Neural progenitor cell (in vitro differentiated cells): ENCODE measurements at regions not wholly inside any gene's neighbourhood (a gene's known extent, or its start where the extent isn't known, plus 50 kb on each side); places are given as distances from the start of the nearest gene placed in this dataset.

Experiments used
- DNase-seq: peaks from one replicate; pipeline ENCODE4 v3.0.0-alpha.2; 2016; ENCODE audit warnings: low spot score
- H2AFZ ChIP-seq: fragments of 200-600 bp; sonication (generic); replicated peaks from 2 replicates; pipeline ENCODE4 v1.6.1; 2016; ENCODE audit warnings: antibody characterized with exemption
- H3F3A ChIP-seq: fragments of 200-600 bp; sonication (generic); 2 replicates; pipeline ENCODE4 v1.6.1; 2016; ENCODE audit warnings: antibody characterized with exemption, low read depth
- H3K27ac ChIP-seq: fragments of 200-600 bp; sonication (generic); 2 replicates; pipeline ENCODE4 v1.5.1; 2016; ENCODE audit warnings: mild to moderate bottlenecking
- H3K27me3 ChIP-seq: fragments of 200-600 bp; sonication (generic); 2 replicates; pipeline ENCODE4 v1.6.1; 2016; ENCODE audit warnings: mild to moderate bottlenecking, moderate library complexity
- H3K36me3 ChIP-seq: fragments of 200-600 bp; sonication (generic); 2 replicates; pipeline ENCODE4 v1.5.1; 2016
- H3K4me1 ChIP-seq: fragments of 200-600 bp; sonication (generic); 2 replicates; pipeline ENCODE4 v1.6.1; 2016; ENCODE audit warnings: mixed run types
- H3K4me2 ChIP-seq: fragments of 200-600 bp; sonication (generic); 2 replicates; pipeline ENCODE4 v1.6.1; 2016
- H3K4me3 ChIP-seq: fragments of 200-600 bp; sonication (generic); 2 replicates; pipeline ENCODE4 v1.5.1; 2016
- H3K79me2 ChIP-seq: fragments of 200-600 bp; sonication (generic); 2 replicates; pipeline ENCODE4 v1.6.1; 2016; ENCODE audit warnings: low read depth
- H3K9ac ChIP-seq: fragments of 200-600 bp; sonication (generic); 2 replicates; pipeline ENCODE4 v1.6.1; 2016
- H3K9me3 ChIP-seq: fragments of 200-600 bp; sonication (generic); 2 replicates; pipeline ENCODE4 v1.5.1; 2016; ENCODE audit warnings: low read depth
- H4K20me1 ChIP-seq: fragments of 200-600 bp; sonication (generic); 2 replicates; pipeline ENCODE4 v1.6.1; 2016; ENCODE audit warnings: low read depth
- H3K27ac Mint-ChIP-seq: 3 replicates; pipeline ENCODE4 v1.8.0; 2021; ENCODE audit warnings: mixed read lengths
- H3K27me3 Mint-ChIP-seq: 2 replicates; pipeline ENCODE4 v1.8.0; 2022; ENCODE audit warnings: low read depth, mild to moderate bottlenecking, inconsistent platforms, moderate library complexity, mixed read lengths; ENCODE audit not compliant: insufficient read depth
- H3K36me3 Mint-ChIP-seq: 3 replicates; pipeline ENCODE4 v1.8.0; 2021; ENCODE audit warnings: mixed read lengths
- H3K4me1 Mint-ChIP-seq: 3 replicates; pipeline ENCODE4 v1.8.0; 2021; ENCODE audit warnings: mixed read lengths
- H3K4me3 Mint-ChIP-seq: 3 replicates; pipeline ENCODE4 v1.8.0; 2021; ENCODE audit warnings: mild to moderate bottlenecking, moderate library complexity, mixed read lengths
- H3K9me3 Mint-ChIP-seq: 3 replicates; pipeline ENCODE4 v1.8.0; 2020; ENCODE audit warnings: mixed read lengths
- CTCF ChIP-seq: fragments of 200-600 bp; sonication (generic); IDR thresholded peaks from 2 replicates; pipeline ENCODE4 v1.5.1; 2017; ENCODE audit warnings: antibody characterized with exemption, mild to moderate bottlenecking
- EZH2 ChIP-seq: fragments of 200-600 bp; sonication (generic); IDR thresholded peaks from 2 replicates; pipeline ENCODE4 v1.6.1; 2017; ENCODE audit warnings: antibody characterized with exemption, mild to moderate bottlenecking, moderate library complexity
- EZH2phosphoT487 ChIP-seq: fragments of 200-600 bp; sonication (generic); IDR thresholded peaks from 2 replicates; pipeline ENCODE4 v1.6.1; 2017; ENCODE audit warnings: antibody characterized with exemption

GRCh38 chr14:55771242-55771981 is 191.4 kb downstream of the KTN1 start:
- H3K4me3 Mint-ChIP-seq, result no peak overlapping the region
- Histone ChIP-seq H3K79me2 (no peaks in the 10 kb centered on the region), H4K20me1 (no peaks in the 10 kb centered on the region), H3K9ac (no peak overlapping the region), H3K4me3 (no peak overlapping the region), H3K27ac (no peak overlapping the region), H3K9me3 (no peaks in the 10 kb centered on the region), H3K36me3 (no peaks in the 10 kb centered on the region), H2AFZ (no peak overlapping the region), H3K27me3 (no peaks in the 10 kb centered on the region), H3K4me1 (peaks cover 10% of the 10 kb centered on the region), H3K4me2 (no peak overlapping the region), H3F3A (no peaks in the 10 kb centered on the region)
- no peak for DNase-seq
- H3K36me3 Mint-ChIP-seq, result no peaks in the 10 kb centered on the region
- peaks cover 22% of the 10 kb centered on the region for H3K4me1 Mint-ChIP-seq
- no peak overlapping the region for H3K27ac Mint-ChIP-seq
- peaks cover under 1% of the 10 kb centered on the region for H3K27me3 Mint-ChIP-seq
- peaks cover 6% of the 10 kb centered on the region for H3K9me3 Mint-ChIP-seq
- TF ChIP-seq CTCF (no peak), EZH2phosphoT487 (no peak), EZH2 (no peak)

- no peaks in the 10 kb centered on the region for H3K27me3 ChIP-seq
- peaks cover 10% of the 10 kb centered on the region for H3K4me1 ChIP-seq
- no peak for TF ChIP-seq EZH2phosphoT487
- TF ChIP-seq EZH2, result no peak
- no peak for TF ChIP-seq CTCF
- H2AFZ ChIP-seq, result no peak overlapping the region
- no peak for DNase-seq
- H3K4me3 ChIP-seq, result no peak overlapping the region
- H3K4me2 ChIP-seq, result no peak overlapping the region
- no peak overlapping the region for H3K27ac ChIP-seq
- no peaks in the 10 kb centered on the region for H3K27me3 Mint-ChIP-seq
- no peaks in the 10 kb centered on the region for H3K9me3 ChIP-seq
- no peak overlapping the region for H3K4me3 Mint-ChIP-seq
- H3K36me3 ChIP-seq, result no peaks in the 10 kb centered on the region
- H3F3A ChIP-seq, result no peaks in the 10 kb centered on the region
- H3K27ac Mint-ChIP-seq, result no peak overlapping the region
- no peaks in the 10 kb centered on the region for H3K79me2 ChIP-seq
- H3K9me3 Mint-ChIP-seq, result peaks cover 6% of the 10 kb centered on the region
- no peaks in the 10 kb centered on the region for H4K20me1 ChIP-seq
- H3K36me3 Mint-ChIP-seq, result no peaks in the 10 kb centered on the region
- peaks cover 22% of the 10 kb centered on the region for H3K4me1 Mint-ChIP-seq
- no peak overlapping the region for H3K9ac ChIP-seq
Measured at GRCh38 chr14:55772486-55772885, 192.5 kb downstream of the KTN1 start.

- no peaks in the 10 kb centered on the region for H3K36me3 ChIP-seq
- no peak overlapping the region for H3K4me3 Mint-ChIP-seq
Measured at GRCh38 chr14:55773312-55773711, 193.3 kb downstream of the KTN1 start.

More at GRCh38 chr14:55773312-55773711, 193.3 kb downstream of the KTN1 start:
- peaks cover under 1% of the 10 kb centered on the region for H3K9me3 Mint-ChIP-seq
- H3F3A ChIP-seq, result no peaks in the 10 kb centered on the region
- no peaks in the 10 kb centered on the region for H3K79me2 ChIP-seq
- H3K27me3 ChIP-seq, result no peaks in the 10 kb centered on the region
- TF ChIP-seq CTCF, result no peak
- TF ChIP-seq EZH2, result no peak
- no peak for TF ChIP-seq EZH2phosphoT487
- no peak overlapping the region for H2AFZ ChIP-seq
- no peak overlapping the region for H3K27ac ChIP-seq
- no peaks in the 10 kb centered on the region for H3K9me3 ChIP-seq
- H3K27me3 Mint-ChIP-seq, result no peaks in the 10 kb centered on the region
- H3K4me1 Mint-ChIP-seq, result peaks cover 22% of the 10 kb centered on the region
- H3K4me3 ChIP-seq, result no peak overlapping the region
- H3K27ac Mint-ChIP-seq, result no peak overlapping the region
- no peaks in the 10 kb centered on the region for H4K20me1 ChIP-seq
- no peaks in the 10 kb centered on the region for H3K36me3 Mint-ChIP-seq
- H3K4me2 ChIP-seq, result no peak overlapping the region
- DNase-seq, result no peak
- H3K9ac ChIP-seq, result no peak overlapping the region
- H3K4me1 ChIP-seq, result peaks cover 10% of the 10 kb centered on the region
